GM12892 (cell line): ENCODE measurements at regions not wholly inside any gene's neighbourhood (a gene's known extent, or its start where the extent isn't known, plus 50 kb on each side); places are given as distances from the start of the nearest gene placed in this dataset.

Experiments used
- POLR2A ChIP-seq: IDR thresholded peaks from 2 replicates; pipeline ENCODE4 v1.6.1; 2011; ENCODE audit warnings: low read depth, low read length, control low read depth
- POLR2AphosphoS5 ChIP-seq: IDR thresholded peaks from 2 replicates; pipeline ENCODE4 v1.6.1; 2011; ENCODE audit warnings: low read depth, low read length, control low read depth
- TAF1 ChIP-seq: IDR thresholded peaks from 2 replicates; pipeline ENCODE4 v1.6.1; 2011; ENCODE audit warnings: low read depth, mild to moderate bottlenecking, control low read depth, low read length, borderline replicate concordance

DNA sequence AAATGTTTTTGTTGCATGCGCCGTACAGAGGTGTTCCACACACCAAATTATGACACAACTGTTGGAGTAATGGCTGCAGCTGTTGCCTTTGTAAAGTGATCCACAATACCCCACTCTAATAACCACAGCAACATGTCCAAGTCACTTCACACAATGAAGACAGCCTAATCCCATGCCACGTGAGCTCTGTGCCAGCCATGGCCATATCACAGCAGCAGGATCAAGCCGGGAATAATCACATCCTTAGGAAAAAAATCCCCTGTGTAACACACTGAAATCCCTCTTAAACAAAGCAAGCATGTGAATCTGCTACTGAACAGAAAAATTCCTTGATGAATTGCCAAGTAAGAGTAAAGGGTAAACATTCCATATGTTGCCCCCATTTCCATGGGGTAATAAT lies 179.5 kb upstream of the PARD3B start:
- TF ChIP-seq TAF1: no peak
- TF ChIP-seq POLR2A: no peak
- no peak for TF ChIP-seq POLR2AphosphoS5
